Pons (tissue), 1 donor: ENCODE measurements at regions not wholly inside any gene's neighbourhood (a gene's known extent, or its start where the extent isn't known, plus 50 kb on each side); places are given as distances from the start of the nearest gene placed in this dataset.

ENCODE experiments used
- DNase-seq: peaks from one replicate; pipeline ENCODE4 v3.0.0-alpha.2; 2016; ENCODE audit warnings: low spot score

- DNase-seq: no peak
Observed at GRCh38 chr22:22346401-22347107, 102.0 kb downstream of the VPREB1 start.

- peak; percentile 97 for DNase-seq
Observed at GRCh38 chr22:22348127-22348814, 103.7 kb downstream of the VPREB1 start.

- DNase-seq: no peak
Observed at GRCh38 chr22:22348815-22349454, 104.3 kb downstream of the VPREB1 start.

- no peak for DNase-seq
Observed at GRCh38 chr22:22349455-22349836, 104.9 kb downstream of the VPREB1 start.

GRCh38 chr22:22351366-22351765 lies 106.8 kb downstream of the VPREB1 start:
- no peak for DNase-seq

- no peak for DNase-seq
Observed at GRCh38 chr22:22352371-22352999, 107.9 kb downstream of the VPREB1 start.

GRCh38 chr22:22355096-22355834 lies 110.7 kb downstream of the VPREB1 start:
- no peak for DNase-seq

GRCh38 chr22:22357024-22357883 lies 112.7 kb downstream of the VPREB1 start:
- DNase-seq: peak; percentile 87

GRCh38 chr22:22358152-22358551 lies 113.6 kb downstream of the VPREB1 start:
- DNase-seq: no peak

GRCh38 chr22:22358686-22359085 lies 114.1 kb downstream of the VPREB1 start:
- DNase-seq: no peak

- no peak for DNase-seq
Observed at GRCh38 chr22:22359465-22359864, 114.9 kb downstream of the VPREB1 start.

- DNase-seq: no peak
Observed at GRCh38 chr22:22360014-22360413, 115.4 kb downstream of the VPREB1 start.

GRCh38 chr22:22362311-22362710 lies 117.7 kb downstream of the VPREB1 start:
- DNase-seq: no peak

- DNase-seq: no peak
Observed at GRCh38 chr22:22362936-22363335, 118.3 kb downstream of the VPREB1 start.

GRCh38 chr22:22364207-22364606 lies 119.6 kb downstream of the VPREB1 start:
- DNase-seq: no peak

GRCh38 chr22:22366537-22366936 lies 122.0 kb downstream of the VPREB1 start:
- no peak for DNase-seq

- peak; percentile 93 for DNase-seq
Observed at GRCh38 chr22:22368516-22368915, 123.9 kb downstream of the VPREB1 start.

- peak; percentile 52 for DNase-seq
Observed at GRCh38 chr22:22369219-22369963, 124.8 kb downstream of the VPREB1 start.

- peak; percentile 79 for DNase-seq
Observed at GRCh38 chr22:22369964-22370270, 125.3 kb downstream of the VPREB1 start.

GRCh38 chr22:22371031-22371541 lies 126.5 kb downstream of the VPREB1 start:
- peak; percentile 63 for DNase-seq
